PC-9 (cell line): ENCODE measurements at regions not wholly inside any gene's neighbourhood (a gene's known extent, or its start where the extent isn't known, plus 50 kb on each side); places are given as distances from the start of the nearest gene placed in this dataset.

Experiments
- BruUV-seq: library from RNA; stranded (reverse); fragments of 400-500 nt; replicated peaks from 2 replicates; lab custom pipeline; 2021; lab: Mats Ljungman, UMichigan
- CTCF ChIA-PET: fragments of 300-600 bp; sonication (Branson Sonifier 250); formaldehyde crosslinking; loops from one replicate; lab custom pipeline; 2022; ENCODE audit warnings: antibody characterized with exemption; lab: Charles Lee
- POLR2A ChIA-PET: fragments of 300-600 bp; sonication (Branson Sonifier 250); formaldehyde crosslinking; loops from one replicate; lab custom pipeline; 2022; ENCODE audit warnings: antibody characterized with exemption; ENCODE audit not compliant: unreplicated experiment; lab: Charles Lee
- DNase-seq, 2 experiments: peaks; one replicate each; pipeline versions ENCODE4 v3.0.0 to v3.0.0-alpha.2; 2015 to 2022; ENCODE audit warnings: mixed read lengths in 1 of 2
- H2AFZ ChIP-seq: fragments of 200-600 bp; sonication (generic); 2 replicates; pipeline ENCODE4 v1.8.1; 2017; ENCODE audit warnings: antibody characterized with exemption
- H3F3A ChIP-seq: fragments of 200-600 bp; sonication (generic); 2 replicates; pipeline ENCODE4 v1.8.1; 2017; ENCODE audit warnings: antibody characterized with exemption, mild to moderate bottlenecking, low read depth; ENCODE audit not compliant: insufficient read depth
- H3K27ac ChIP-seq: fragments of 200-600 bp; sonication (generic); 2 replicates; pipeline ENCODE4 v1.6.1; 2016; ENCODE audit warnings: mixed run types
- H3K27me3 ChIP-seq: fragments of 200-600 bp; sonication (generic); 2 replicates; pipeline ENCODE4 v1.6.1; 2016; ENCODE audit warnings: low read depth, mixed run types; ENCODE audit not compliant: insufficient read depth
- H3K36me3 ChIP-seq: fragments of 200-600 bp; sonication (generic); 2 replicates; pipeline ENCODE4 v1.6.1; 2016; ENCODE audit warnings: low read depth, mixed run types
- H3K4me1 ChIP-seq: fragments of 200-600 bp; sonication (generic); replicated peaks from 2 replicates; pipeline ENCODE4 v1.6.1; 2016; ENCODE audit warnings: mixed run types; ENCODE audit not compliant: insufficient read depth
- H3K4me2 ChIP-seq: fragments of 200-600 bp; sonication (generic); 2 replicates; pipeline ENCODE4 v1.6.1; 2017; ENCODE audit warnings: mixed run types
- H3K4me3 ChIP-seq: fragments of 200-600 bp; sonication (generic); 2 replicates; pipeline ENCODE4 v1.6.1; 2016; ENCODE audit warnings: mixed run types
- H3K79me2 ChIP-seq: fragments of 200-600 bp; sonication (generic); 2 replicates; pipeline ENCODE4 v1.6.1; 2017; ENCODE audit warnings: low read depth, mixed run types
- H3K9me2 ChIP-seq: fragments of 200-600 bp; sonication (generic); 2 replicates; pipeline ENCODE4 v1.8.1; 2017; ENCODE audit warnings: mild to moderate bottlenecking; ENCODE audit not compliant: insufficient read depth
- H3K9me3 ChIP-seq: fragments of 200-600 bp; sonication (generic); 2 replicates; pipeline ENCODE4 v1.8.1; 2016; ENCODE audit warnings: low read depth; ENCODE audit not compliant: insufficient read depth
- H4K20me1 ChIP-seq: fragments of 200-600 bp; sonication (generic); 2 replicates; pipeline ENCODE4 v1.8.1; 2017; ENCODE audit not compliant: insufficient read depth
- EZH2 ChIP-seq: fragments of 200-600 bp; sonication (generic); IDR thresholded peaks from 2 replicates; pipeline ENCODE4 v1.8.0; 2017; ENCODE audit warnings: antibody characterized with exemption, low read depth
- intact Hi-C: fragments of 100-400 bp; cut with micrococcal nuclease; formaldehyde crosslinking; loops from one replicate; pipeline ENCODE4 v1.10.0; 2022; ENCODE audit not compliant: unreplicated experiment
- TF ChIP-seq, protein P1 (sequence below): fragments of 200-600 bp; sonication (generic); conservative IDR thresholded peaks from 2 replicates; pipeline ENCODE4 v1.6.1; 2017; ENCODE audit warnings: mixed run types, antibody characterized with exemption, mild to moderate bottlenecking, moderate library complexity

DNA sequence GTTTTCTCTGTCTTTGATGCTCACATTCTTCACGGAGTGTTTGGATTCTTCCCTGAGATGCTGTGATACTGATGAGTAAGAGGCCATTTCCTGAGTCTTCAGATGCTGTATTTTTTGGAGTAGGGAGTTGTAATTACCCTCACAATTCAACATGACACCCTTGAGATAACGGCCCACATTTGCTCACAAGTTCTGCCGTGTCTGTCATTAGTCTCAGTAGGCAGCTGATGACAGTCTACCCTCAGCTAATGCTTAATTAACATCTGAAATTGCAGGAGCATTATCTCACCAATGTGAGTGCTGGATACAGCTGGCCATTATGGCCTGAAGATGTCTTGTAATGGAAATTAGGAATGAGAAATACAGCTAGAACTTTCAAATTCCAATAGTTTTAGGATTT lies 307.1 kb upstream of the ADCY2 start:
- Histone ChIP-seq H3K79me2 (no peaks in the 10 kb centered on the region), H3K27me3 (no peaks in the 10 kb centered on the region), H3K4me3 (no peak overlapping the region), H3K9me2 (no peaks in the 10 kb centered on the region), H3F3A (no peaks in the 10 kb centered on the region), H2AFZ (no peak overlapping the region), H3K36me3 (no peaks in the 10 kb centered on the region), H3K4me2 (no peak overlapping the region), H3K4me1 (no peaks in the 10 kb centered on the region), H3K9me3 (no peaks in the 10 kb centered on the region), H3K27ac (no peak overlapping the region), H4K20me1 (no peaks in the 10 kb centered on the region)
- no TSS peak for BruUV-seq
- intact Hi-C loops: no loop called here
- ChIA-PET CTCF (no interaction called here), POLR2A (no interaction called here)
- TF ChIP-seq, protein P1, sequence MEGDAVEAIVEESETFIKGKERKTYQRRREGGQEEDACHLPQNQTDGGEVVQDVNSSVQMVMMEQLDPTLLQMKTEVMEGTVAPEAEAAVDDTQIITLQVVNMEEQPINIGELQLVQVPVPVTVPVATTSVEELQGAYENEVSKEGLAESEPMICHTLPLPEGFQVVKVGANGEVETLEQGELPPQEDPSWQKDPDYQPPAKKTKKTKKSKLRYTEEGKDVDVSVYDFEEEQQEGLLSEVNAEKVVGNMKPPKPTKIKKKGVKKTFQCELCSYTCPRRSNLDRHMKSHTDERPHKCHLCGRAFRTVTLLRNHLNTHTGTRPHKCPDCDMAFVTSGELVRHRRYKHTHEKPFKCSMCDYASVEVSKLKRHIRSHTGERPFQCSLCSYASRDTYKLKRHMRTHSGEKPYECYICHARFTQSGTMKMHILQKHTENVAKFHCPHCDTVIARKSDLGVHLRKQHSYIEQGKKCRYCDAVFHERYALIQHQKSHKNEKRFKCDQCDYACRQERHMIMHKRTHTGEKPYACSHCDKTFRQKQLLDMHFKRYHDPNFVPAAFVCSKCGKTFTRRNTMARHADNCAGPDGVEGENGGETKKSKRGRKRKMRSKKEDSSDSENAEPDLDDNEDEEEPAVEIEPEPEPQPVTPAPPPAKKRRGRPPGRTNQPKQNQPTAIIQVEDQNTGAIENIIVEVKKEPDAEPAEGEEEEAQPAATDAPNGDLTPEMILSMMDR: no peak
- TF ChIP-seq EZH2: no peak
- no peak for DNase-seq

GRCh38 chr5:7094626-7095025 lies 301.3 kb upstream of the ADCY2 start:
- Histone ChIP-seq H3F3A (no peaks in the 10 kb centered on the region), H3K27ac (no peak overlapping the region), H3K36me3 (no peaks in the 10 kb centered on the region), H3K4me3 (no peak overlapping the region), H3K27me3 (no peaks in the 10 kb centered on the region), H3K9me3 (no peaks in the 10 kb centered on the region), H2AFZ (no peak overlapping the region), H3K4me2 (no peak overlapping the region), H4K20me1 (no peaks in the 10 kb centered on the region), H3K9me2 (no peaks in the 10 kb centered on the region), H3K4me1 (no peaks in the 10 kb centered on the region), H3K79me2 (no peaks in the 10 kb centered on the region)
- peak in 1 of 2 experiments; percentile 10 for DNase-seq
- POLR2A ChIA-PET: no interaction called here
- intact Hi-C loops: no loop called here
- no TSS peak for BruUV-seq
- no peak for TF ChIP-seq EZH2
- TF ChIP-seq, protein P1: no peak
- CTCF ChIA-PET: no interaction called here

- Histone ChIP-seq H4K20me1 (no peaks in the 10 kb centered on the region), H3K4me2 (no peak overlapping the region), H3K9me2 (no peaks in the 10 kb centered on the region), H2AFZ (no peak overlapping the region), H3K79me2 (no peaks in the 10 kb centered on the region), H3K9me3 (no peaks in the 10 kb centered on the region), H3K4me1 (no peaks in the 10 kb centered on the region), H3K27ac (no peak overlapping the region), H3K27me3 (no peaks in the 10 kb centered on the region), H3K36me3 (no peaks in the 10 kb centered on the region), H3F3A (no peaks in the 10 kb centered on the region), H3K4me3 (no peak overlapping the region)
- POLR2A ChIA-PET: no interaction called here
- CTCF ChIA-PET: no interaction called here
- TF ChIP-seq, protein P1: no peak
- no peak for TF ChIP-seq EZH2
- DNase-seq: no peak
- BruUV-seq: no TSS peak
- intact Hi-C loops: no loop called here
Measured at GRCh38 chr5:7096294-7096693, 299.6 kb upstream of the ADCY2 start.
